DMS153 (cell line): ENCODE measurements at regions not wholly inside any gene's neighbourhood (a gene's known extent, or its start where the extent isn't known, plus 50 kb on each side); places are given as distances from the start of the nearest gene placed in this dataset.
"Not testable (repeated sequence)": the region's sequence is repeated elsewhere in the genome, so short reads cannot be mapped to it uniquely, and the experiment has no call there.

Source experiments
- DNase-seq: peaks from one replicate; lab custom pipeline; 2025; lab: John Stamatoyannopoulos, UW

GRCh38 chr1:82371844-82372498, 571.2 kb downstream of the ADGRL2 start:
- DNase-seq: no peak

GRCh38 chr1:82367456-82367855, 566.7 kb downstream of the ADGRL2 start:
- no peak for DNase-seq

- DNase-seq: no peak
These were observed 566.0 kb downstream of the ADGRL2 start for GRCh38 chr1:82366689-82367088.

- DNase-seq: not testable (repeated sequence)
These were observed 558.8 kb downstream of the ADGRL2 start for GRCh38 chr1:82359541-82359940.

GRCh38 chr1:82358706-82359105, 558.0 kb downstream of the ADGRL2 start:
- not testable (repeated sequence) for DNase-seq

- not testable (repeated sequence) for DNase-seq
These were observed 553.8 kb downstream of the ADGRL2 start for GRCh38 chr1:82354546-82354945.

- no peak for DNase-seq
These were observed 547.8 kb downstream of the ADGRL2 start for GRCh38 chr1:82348487-82348886.

GRCh38 chr1:82346141-82346540, 545.4 kb downstream of the ADGRL2 start:
- no peak for DNase-seq

- DNase-seq: no peak
These were observed 542.6 kb downstream of the ADGRL2 start for GRCh38 chr1:82343381-82343780.

GRCh38 chr1:82337635-82338034, 536.9 kb downstream of the ADGRL2 start:
- no peak for DNase-seq

GRCh38 chr1:82330330-82330729, 529.6 kb downstream of the ADGRL2 start:
- no peak for DNase-seq

GRCh38 chr1:82329226-82329625, 528.5 kb downstream of the ADGRL2 start:
- DNase-seq: no peak

- DNase-seq: peak; percentile 66
These were observed 522.6 kb downstream of the ADGRL2 start for GRCh38 chr1:82323144-82323841.

GRCh38 chr1:82321794-82322193, 521.1 kb downstream of the ADGRL2 start:
- no peak for DNase-seq

- DNase-seq: no peak
These were observed 518.8 kb downstream of the ADGRL2 start for GRCh38 chr1:82319546-82319945.

- DNase-seq: no peak
These were observed 518.2 kb downstream of the ADGRL2 start for GRCh38 chr1:82318921-82319320.

- DNase-seq: no peak
These were observed 517.5 kb downstream of the ADGRL2 start for GRCh38 chr1:82318265-82318664.

- no peak for DNase-seq
These were observed 516.9 kb downstream of the ADGRL2 start for GRCh38 chr1:82317671-82318070.

- no peak for DNase-seq
These were observed 498.9 kb downstream of the ADGRL2 start for GRCh38 chr1:82299656-82300055.

- no peak for DNase-seq
These were observed 498.3 kb downstream of the ADGRL2 start for GRCh38 chr1:82299056-82299455.

- no peak for DNase-seq
These were observed 496.6 kb downstream of the ADGRL2 start for GRCh38 chr1:82297139-82297896.

GRCh38 chr1:82287556-82287955, 486.8 kb downstream of the ADGRL2 start:
- no peak for DNase-seq

GRCh38 chr1:82284213-82284612, 483.5 kb downstream of the ADGRL2 start:
- DNase-seq: no peak
